Activated naive CD4-positive, alpha-beta T cell treated with anti-CD3 and anti-CD28 coated beads, Interleukin-2, amount 10 ng/mL, durations not matched to agents 7 days and 5 days (primary cell): ENCODE measurements at regions not wholly inside any gene's neighbourhood (a gene's known extent, or its start where the extent isn't known, plus 50 kb on each side); places are given as distances from the start of the nearest gene placed in this dataset.

ENCODE experiments used
- CTCF ChIA-PET: fragments of 350-600 bp; sonication (Branson Sonifier 250); formaldehyde crosslinking; loops from one replicate; lab custom pipeline; 2021; ENCODE audit warnings: antibody characterized with exemption; lab: Charles Lee
- DNase-seq: peaks from one replicate; pipeline ENCODE4 v3.0.0-alpha.2; 2020
- H3K27ac Mint-ChIP-seq: one replicate; pipeline ENCODE4 v1.8.0; 2021; ENCODE audit warnings: mild to moderate bottlenecking, moderate library complexity, mixed read lengths
- H3K27me3 Mint-ChIP-seq: one replicate; pipeline ENCODE4 v1.8.0; 2021; ENCODE audit warnings: mild to moderate bottlenecking, mixed read lengths
- H3K36me3 Mint-ChIP-seq: one replicate; pipeline ENCODE4 v1.8.0; 2021; ENCODE audit warnings: mixed read lengths
- H3K4me1 Mint-ChIP-seq: one replicate; pipeline ENCODE4 v1.8.0; 2021; ENCODE audit warnings: mixed read lengths
- H3K4me3 Mint-ChIP-seq: one replicate; pipeline ENCODE4 v1.8.0; 2021; ENCODE audit warnings: mild to moderate bottlenecking, moderate library complexity, mixed read lengths
- H3K9me3 Mint-ChIP-seq: one replicate; pipeline ENCODE4 v1.8.0; 2021; ENCODE audit warnings: mixed read lengths

GRCh38 chr11:80196041-80196440 is 755.2 kb upstream of the TENM4 start:
- peaks cover 7% of the 10 kb centered on the region for H3K9me3 Mint-ChIP-seq
- no peaks in the 10 kb centered on the region for H3K27me3 Mint-ChIP-seq
- H3K36me3 Mint-ChIP-seq, result no peaks in the 10 kb centered on the region
- DNase-seq, result no peak
- no peaks in the 10 kb centered on the region for H3K4me1 Mint-ChIP-seq
- CTCF ChIA-PET, result no interaction called here
- H3K4me3 Mint-ChIP-seq, result no peak overlapping the region
- no peak overlapping the region for H3K27ac Mint-ChIP-seq

- H3K4me3 Mint-ChIP-seq, result no peak overlapping the region
- no peaks in the 10 kb centered on the region for H3K4me1 Mint-ChIP-seq
- no peak for DNase-seq
- no peak overlapping the region for H3K27ac Mint-ChIP-seq
- peaks cover 4% of the 10 kb centered on the region for H3K9me3 Mint-ChIP-seq
- H3K36me3 Mint-ChIP-seq, result no peaks in the 10 kb centered on the region
- no peaks in the 10 kb centered on the region for H3K27me3 Mint-ChIP-seq
- CTCF ChIA-PET, result no interaction called here
These were observed 753.8 kb upstream of the TENM4 start for GRCh38 chr11:80194625-80195024.

GRCh38 chr11:80194016-80194415 is 753.2 kb upstream of the TENM4 start:
- Mint-ChIP-seq H3K36me3 (no peaks in the 10 kb centered on the region), H3K27ac (no peak overlapping the region)

GRCh38 chr11:80188076-80188627 is 747.3 kb upstream of the TENM4 start:
- CTCF ChIA-PET, result no interaction called here
- Mint-ChIP-seq H3K27ac (no peak overlapping the region), H3K4me3 (no peak overlapping the region), H3K4me1 (no peaks in the 10 kb centered on the region), H3K27me3 (no peaks in the 10 kb centered on the region), H3K9me3 (peaks cover 5% of the 10 kb centered on the region), H3K36me3 (no peaks in the 10 kb centered on the region)
- DNase-seq, result no peak

More at GRCh38 chr11:80194016-80194415, 753.2 kb upstream of the TENM4 start:
- no peaks in the 10 kb centered on the region for H3K4me1 Mint-ChIP-seq
- H3K27me3 Mint-ChIP-seq, result no peaks in the 10 kb centered on the region
- H3K4me3 Mint-ChIP-seq, result no peak overlapping the region
- DNase-seq, result no peak
- peaks cover 4% of the 10 kb centered on the region for H3K9me3 Mint-ChIP-seq
- CTCF ChIA-PET, result no interaction called here

GRCh38 chr11:80186692-80187091 is 745.9 kb upstream of the TENM4 start:
- no peak for DNase-seq
- Mint-ChIP-seq H3K36me3 (no peaks in the 10 kb centered on the region), H3K9me3 (peaks cover 9% of the 10 kb centered on the region), H3K4me3 (no peak overlapping the region), H3K4me1 (no peaks in the 10 kb centered on the region), H3K27ac (no peak overlapping the region), H3K27me3 (no peaks in the 10 kb centered on the region)
- CTCF ChIA-PET, result no interaction called here

- no peaks in the 10 kb centered on the region for H3K27me3 Mint-ChIP-seq
- H3K36me3 Mint-ChIP-seq, result no peaks in the 10 kb centered on the region
- DNase-seq, result no peak
- H3K9me3 Mint-ChIP-seq, result peaks cover 16% of the 10 kb centered on the region
- H3K4me1 Mint-ChIP-seq, result no peaks in the 10 kb centered on the region
- H3K27ac Mint-ChIP-seq, result no peak overlapping the region
- H3K4me3 Mint-ChIP-seq, result no peak overlapping the region
- CTCF ChIA-PET, result no interaction called here
These were observed 742.1 kb upstream of the TENM4 start for GRCh38 chr11:80182901-80183300.

- Mint-ChIP-seq H3K27ac (no peak overlapping the region), H3K36me3 (no peaks in the 10 kb centered on the region), H3K4me3 (no peak overlapping the region), H3K27me3 (no peaks in the 10 kb centered on the region), H3K9me3 (peaks cover 12% of the 10 kb centered on the region), H3K4me1 (no peaks in the 10 kb centered on the region)
- CTCF ChIA-PET, result no interaction called here
- no peak for DNase-seq
These were observed 732.7 kb upstream of the TENM4 start for GRCh38 chr11:80173371-80174136.

- H3K4me3 Mint-ChIP-seq, result no peak overlapping the region
- CTCF ChIA-PET, result no interaction called here
- DNase-seq, result no peak
These were observed 728.0 kb upstream of the TENM4 start for GRCh38 chr11:80168796-80169195.

GRCh38 chr11:80167766-80168165 is 726.9 kb upstream of the TENM4 start:
- CTCF ChIA-PET, result no interaction called here
- Mint-ChIP-seq H3K4me1 (no peaks in the 10 kb centered on the region), H3K27ac (no peak overlapping the region), H3K36me3 (no peaks in the 10 kb centered on the region), H3K9me3 (peaks cover 8% of the 10 kb centered on the region), H3K27me3 (no peaks in the 10 kb centered on the region), H3K4me3 (no peak overlapping the region)
- DNase-seq, result no peak

More at GRCh38 chr11:80168796-80169195, 728.0 kb upstream of the TENM4 start:
- Mint-ChIP-seq H3K36me3 (no peaks in the 10 kb centered on the region), H3K27ac (no peak overlapping the region), H3K27me3 (no peaks in the 10 kb centered on the region), H3K4me1 (no peaks in the 10 kb centered on the region), H3K9me3 (peaks cover 7% of the 10 kb centered on the region)

- Mint-ChIP-seq H3K4me1 (no peaks in the 10 kb centered on the region), H3K9me3 (peaks cover 6% of the 10 kb centered on the region), H3K36me3 (no peaks in the 10 kb centered on the region), H3K27me3 (no peaks in the 10 kb centered on the region), H3K4me3 (no peak overlapping the region), H3K27ac (no peak overlapping the region)
- CTCF ChIA-PET, result no interaction called here
- no peak for DNase-seq
These were observed 724.9 kb upstream of the TENM4 start for GRCh38 chr11:80165744-80166143.

GRCh38 chr11:80163441-80163840 is 722.6 kb upstream of the TENM4 start:
- no peak for DNase-seq
- no peak overlapping the region for H3K4me3 Mint-ChIP-seq

GRCh38 chr11:80163011-80163410 is 722.2 kb upstream of the TENM4 start:
- H3K4me3 Mint-ChIP-seq, result no peak overlapping the region
- no peak for DNase-seq
- no peaks in the 10 kb centered on the region for H3K4me1 Mint-ChIP-seq
- H3K27ac Mint-ChIP-seq, result no peak overlapping the region
- H3K36me3 Mint-ChIP-seq, result no peaks in the 10 kb centered on the region
- CTCF ChIA-PET, result no interaction called here
- peaks cover 2% of the 10 kb centered on the region for H3K9me3 Mint-ChIP-seq
- H3K27me3 Mint-ChIP-seq, result no peaks in the 10 kb centered on the region

More at GRCh38 chr11:80163441-80163840, 722.6 kb upstream of the TENM4 start:
- Mint-ChIP-seq H3K9me3 (peaks cover 2% of the 10 kb centered on the region), H3K36me3 (no peaks in the 10 kb centered on the region), H3K27ac (no peak overlapping the region), H3K27me3 (no peaks in the 10 kb centered on the region), H3K4me1 (no peaks in the 10 kb centered on the region)
- CTCF ChIA-PET, result no interaction called here

GRCh38 chr11:80162387-80162786 is 721.6 kb upstream of the TENM4 start:
- CTCF ChIA-PET, result interaction anchor here (1.1 kb wide), 1 partner anchor 11 kb away, joined by 3 read pairs; no protein-coding TSS in a partner anchor
- H3K27ac Mint-ChIP-seq, result no peak overlapping the region
- H3K4me3 Mint-ChIP-seq, result no peak overlapping the region
- H3K4me1 Mint-ChIP-seq, result no peaks in the 10 kb centered on the region
- peaks cover 2% of the 10 kb centered on the region for H3K9me3 Mint-ChIP-seq
- H3K36me3 Mint-ChIP-seq, result no peaks in the 10 kb centered on the region
- DNase-seq, result no peak
- no peaks in the 10 kb centered on the region for H3K27me3 Mint-ChIP-seq

GRCh38 chr11:80157447-80157846 is 716.6 kb upstream of the TENM4 start:
- no peak overlapping the region for H3K4me3 Mint-ChIP-seq
- CTCF ChIA-PET, result interaction anchor here (1.2 kb wide), 1 partner anchor 1512 kb away, joined by 3 read pairs; no protein-coding TSS in a partner anchor
- H3K36me3 Mint-ChIP-seq, result no peaks in the 10 kb centered on the region

GRCh38 chr11:80156062-80156461 is 715.2 kb upstream of the TENM4 start:
- Mint-ChIP-seq H3K27me3 (no peaks in the 10 kb centered on the region), H3K4me1 (no peaks in the 10 kb centered on the region), H3K4me3 (no peak overlapping the region), H3K27ac (no peak overlapping the region), H3K9me3 (peaks cover 2% of the 10 kb centered on the region), H3K36me3 (no peaks in the 10 kb centered on the region)
- no peak for DNase-seq
- CTCF ChIA-PET, result no interaction called here

More at GRCh38 chr11:80157447-80157846, 716.6 kb upstream of the TENM4 start:
- Mint-ChIP-seq H3K27me3 (no peaks in the 10 kb centered on the region), H3K9me3 (no peaks in the 10 kb centered on the region), H3K27ac (no peak overlapping the region), H3K4me1 (no peaks in the 10 kb centered on the region)
- no peak for DNase-seq
